Right cardiac atrium (tissue), 5 donors: ENCODE measurements at regions not wholly inside any gene's neighbourhood (a gene's known extent, or its start where the extent isn't known, plus 50 kb on each side); places are given as distances from the start of the nearest gene placed in this dataset.

Experiments
- ATAC-seq, 2 donors: fragments of 200-7000 bp; cut with Tn5 transposase; one replicate each; pipeline versions ENCODE4 v1.8.0 to v1.9.1; 2020; ENCODE audit warnings: moderate library complexity in 2 of 2, mild to moderate bottlenecking in 1 of 2
- DNase-seq, 3 donors: peaks; one replicate each; pipeline ENCODE4 v3.0.0-alpha.2; 2020
- H3K27ac ChIP-seq: one replicate; pipeline ENCODE4 v1.5.1; 2013; ENCODE audit warnings: mild to moderate bottlenecking, low read length, control low read depth, moderate library complexity
- H3K27me3 ChIP-seq: one replicate; pipeline ENCODE4 v1.6.1; 2013; ENCODE audit not compliant: control insufficient read depth, insufficient read depth
- H3K4me1 ChIP-seq: one replicate; pipeline ENCODE4 v1.6.1; 2013; ENCODE audit warnings: low read length; ENCODE audit not compliant: control insufficient read depth, insufficient read depth
- H3K4me3 ChIP-seq: one replicate; pipeline ENCODE4 v1.5.1; 2013; ENCODE audit warnings: low read length, control low read depth
- H3K9me3 ChIP-seq: one replicate; pipeline ENCODE4 v1.6.1; 2013; ENCODE audit warnings: low read length; ENCODE audit not compliant: control insufficient read depth
- WGBS: extraction: QIAGEN DNeasy Blood & Tissue Kit; methylation state at CpG from one replicate; pipeline ENCODE4 v1.1.7; 2013; 5-methylcytosine and 5-hydroxymethylcytosine counted together
- intact Hi-C, 4 donors: fragments of 100-400 bp; cut with DNase I; formaldehyde crosslinking; loops; one replicate each; pipeline versions ENCODE4 v1.11.0 to v1.14.0; 2022 to 2023
- donor health status: healthy with polysubstance abuse.
- donor health status: DM: no; HTN: yes; CAD: no.
- donor health status: DM: no; HTN: no; CAD: no.
- donor health status: DM: no; HTN: yes; CAD: no; lungs with severe emphysema.
- donor health status: DM: yes; HTN: yes; CAD: no.

- Histone ChIP-seq H3K27me3 (no peaks in the 10 kb centered on the region), H3K9me3 (no peaks in the 10 kb centered on the region), H3K27ac (no peak overlapping the region), H3K4me3 (no peak overlapping the region), H3K4me1 (no peaks in the 10 kb centered on the region)
- intact Hi-C loops, result no loop called here
- ATAC-seq (no peak), DNase-seq (no peak)
- WGBS, result 39% methylated on average over 2 of the region's 2 CpGs
Measured at GRCh38 chr2:13768274-13768673, 864.2 kb upstream of the LRATD1 start.

GRCh38 chr2:13770279-13770678 is 862.2 kb upstream of the LRATD1 start:
- 58% methylated on average over 2 of the region's 2 CpGs for WGBS
- Histone ChIP-seq H3K4me3 (no peak overlapping the region), H3K9me3 (no peaks in the 10 kb centered on the region), H3K27ac (no peak overlapping the region), H3K27me3 (no peaks in the 10 kb centered on the region), H3K4me1 (no peaks in the 10 kb centered on the region)
- DNase-seq (no peak), ATAC-seq (no peak)
- intact Hi-C loops, result no loop called here

- ATAC-seq (no peak), DNase-seq (no peak)
- intact Hi-C loops, result no loop called here
- Histone ChIP-seq H3K27ac (no peak overlapping the region), H3K27me3 (no peaks in the 10 kb centered on the region), H3K4me3 (no peak overlapping the region), H3K9me3 (no peaks in the 10 kb centered on the region), H3K4me1 (no peaks in the 10 kb centered on the region)
- 61% methylated on average over 1 of the region's 1 CpG for WGBS
Measured at GRCh38 chr2:13779996-13780395, 852.5 kb upstream of the LRATD1 start.

GRCh38 chr2:13791019-13791547 is 841.4 kb upstream of the LRATD1 start:
- no peak overlapping the region for H3K27ac ChIP-seq
- no peak for ATAC-seq

GRCh38 chr2:13806539-13806938 is 826.0 kb upstream of the LRATD1 start:
- WGBS, result 91% methylated on average over 5 of the region's 5 CpGs
- Histone ChIP-seq H3K27ac (no peak overlapping the region), H3K9me3 (no peaks in the 10 kb centered on the region), H3K27me3 (no peaks in the 10 kb centered on the region), H3K4me1 (no peaks in the 10 kb centered on the region), H3K4me3 (no peak overlapping the region)
- ATAC-seq (no peak), DNase-seq (no peak)
- intact Hi-C loops, result no loop called here

More at GRCh38 chr2:13791019-13791547, 841.4 kb upstream of the LRATD1 start:
- no peak for DNase-seq
- Histone ChIP-seq H3K9me3 (no peaks in the 10 kb centered on the region), H3K4me3 (no peak overlapping the region), H3K27me3 (no peaks in the 10 kb centered on the region), H3K4me1 (no peaks in the 10 kb centered on the region)
- intact Hi-C loops, result no loop called here
- 45% methylated on average over 3 of the region's 3 CpGs for WGBS

GRCh38 chr2:13813236-13813635 is 819.3 kb upstream of the LRATD1 start:
- ATAC-seq (no peak), DNase-seq (no peak)
- Histone ChIP-seq H3K27ac (no peak overlapping the region), H3K4me3 (no peak overlapping the region), H3K27me3 (no peaks in the 10 kb centered on the region), H3K9me3 (no peaks in the 10 kb centered on the region), H3K4me1 (no peaks in the 10 kb centered on the region)
- intact Hi-C loops, result no loop called here
- 68% methylated on average over 4 of the region's 4 CpGs for WGBS

- ATAC-seq (no peak), DNase-seq (no peak)
- whole genome bisulfite sequencing, result 61% methylated on average over 4 of the region's 4 CpGs
- Histone ChIP-seq H3K27ac (no peak overlapping the region), H3K4me3 (no peak overlapping the region), H3K9me3 (no peaks in the 10 kb centered on the region), H3K27me3 (no peaks in the 10 kb centered on the region), H3K4me1 (no peaks in the 10 kb centered on the region)
- intact Hi-C loops, result no loop called here
Measured at GRCh38 chr2:13818002-13818401, 814.5 kb upstream of the LRATD1 start.

- ATAC-seq (no peak), DNase-seq (no peak)
- 46% methylated on average over 2 of the region's 2 CpGs for WGBS
- no peaks in the 10 kb centered on the region for H3K27me3 ChIP-seq
- no peaks in the 10 kb centered on the region for H3K4me1 ChIP-seq
- H3K27ac ChIP-seq, result no peak overlapping the region
- intact Hi-C loops, result no loop called here
- no peaks in the 10 kb centered on the region for H3K9me3 ChIP-seq
- no peak overlapping the region for H3K4me3 ChIP-seq
Measured at GRCh38 chr2:13819896-13820295, 812.6 kb upstream of the LRATD1 start.

- Histone ChIP-seq H3K27ac (no peak overlapping the region), H3K4me3 (no peak overlapping the region), H3K4me1 (no peaks in the 10 kb centered on the region), H3K9me3 (no peaks in the 10 kb centered on the region), H3K27me3 (no peaks in the 10 kb centered on the region)
- 61% methylated on average over 4 of the region's 4 CpGs for WGBS
- DNase-seq (no peak), ATAC-seq (no peak)
- intact Hi-C loops, result no loop called here
Measured at GRCh38 chr2:13821255-13821880, 811.1 kb upstream of the LRATD1 start.

GRCh38 chr2:13822365-13822764 is 810.2 kb upstream of the LRATD1 start:
- Histone ChIP-seq H3K27me3 (no peaks in the 10 kb centered on the region), H3K4me3 (no peak overlapping the region), H3K4me1 (no peaks in the 10 kb centered on the region), H3K27ac (no peak overlapping the region), H3K9me3 (no peaks in the 10 kb centered on the region)
- DNase-seq (no peak), ATAC-seq (no peak)
- 45% methylated on average over 2 of the region's 2 CpGs for WGBS
- intact Hi-C loops, result no loop called here

GRCh38 chr2:13826314-13826853 is 806.1 kb upstream of the LRATD1 start:
- H3K4me1 ChIP-seq, result no peaks in the 10 kb centered on the region
- ATAC-seq, result no peak
- 60% methylated on average over 5 of the region's 5 CpGs for WGBS

GRCh38 chr2:13858626-13859025 is 773.9 kb upstream of the LRATD1 start:
- intact Hi-C loops, result no loop called here
- H3K27ac ChIP-seq, result no peak overlapping the region
- 65% methylated on average over 6 of the region's 6 CpGs for WGBS
- no peak overlapping the region for H3K4me3 ChIP-seq
- no peak for ATAC-seq
- H3K9me3 ChIP-seq, result no peaks in the 10 kb centered on the region
- no peaks in the 10 kb centered on the region for H3K4me1 ChIP-seq
- no peaks in the 10 kb centered on the region for H3K27me3 ChIP-seq
- DNase-seq, result no peak

More at GRCh38 chr2:13826314-13826853, 806.1 kb upstream of the LRATD1 start:
- Histone ChIP-seq H3K27ac (no peak overlapping the region), H3K4me3 (no peak overlapping the region), H3K9me3 (no peaks in the 10 kb centered on the region), H3K27me3 (no peaks in the 10 kb centered on the region)
- DNase-seq, result no peak
- intact Hi-C loops, result no loop called here
